AG09309 (cell line): ENCODE measurements at regions not wholly inside any gene's neighbourhood (a gene's known extent, or its start where the extent isn't known, plus 50 kb on each side); places are given as distances from the start of the nearest gene placed in this dataset.
"Not testable (repeated sequence)": the region's sequence is repeated elsewhere in the genome, so short reads cannot be mapped to it uniquely, and the experiment has no call there.

Source experiments
- DNase-seq: peaks from one replicate; pipeline ENCODE4 v3.0.0-alpha.2; 2010; ENCODE audit warnings: low read depth
- H3K4me3 ChIP-seq: 2 replicates; pipeline ENCODE4 v1.5.1; 2011; ENCODE audit warnings: mild to moderate bottlenecking, low read depth, low read length, moderate library complexity; ENCODE audit not compliant: control insufficient read depth
- CTCF ChIP-seq: IDR thresholded peaks from 2 replicates; pipeline ENCODE4 v1.5.1; 2011; ENCODE audit warnings: mild to moderate bottlenecking, low read depth, low read length, inconsistent platforms; ENCODE audit not compliant: insufficient read depth, control insufficient read depth; ENCODE audit errors: missing control alignments

DNA sequence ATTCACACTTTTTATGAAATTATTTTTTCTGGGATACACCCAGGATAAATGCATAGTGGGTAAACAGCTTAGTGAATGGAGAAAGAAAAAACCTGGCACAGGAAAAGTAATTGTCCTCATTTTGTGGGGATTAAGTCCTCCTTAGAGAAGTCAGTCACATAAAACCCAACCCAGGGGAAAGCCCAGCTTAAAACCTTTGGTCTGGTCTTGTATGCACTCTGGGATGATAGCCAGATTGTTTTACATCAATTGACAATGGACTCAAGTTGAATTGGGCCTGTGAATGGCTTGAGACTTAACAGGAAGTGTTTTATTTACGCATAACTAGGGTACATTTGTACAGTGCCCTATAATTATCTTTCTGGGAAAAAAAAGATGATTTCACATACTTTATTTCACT lies 561.3 kb upstream of the GRIA3 start:
- no peak overlapping the region for H3K4me3 ChIP-seq
- no peak for TF ChIP-seq CTCF
- DNase-seq, result no peak

DNA sequence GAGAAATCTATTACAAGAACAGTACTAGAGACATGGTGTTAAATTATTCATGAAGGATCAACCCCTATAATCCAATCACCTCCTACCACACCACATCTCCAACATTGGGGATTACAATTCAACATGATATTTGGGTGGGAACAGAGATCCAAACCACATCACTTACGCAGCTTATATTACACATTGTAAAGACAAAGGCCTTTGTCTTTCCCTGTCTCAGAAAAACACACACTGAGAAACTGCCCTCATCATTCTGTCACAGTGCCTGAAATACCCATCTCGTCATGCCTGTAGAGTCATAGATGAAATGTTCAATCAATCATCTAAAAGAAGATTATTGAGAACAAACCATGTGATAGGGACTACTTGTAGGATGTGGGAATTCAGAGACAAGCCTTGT lies 558.8 kb upstream of the GRIA3 start:
- no peak for TF ChIP-seq CTCF
- DNase-seq, result no peak

GRCh38 chrX:122625821-122626220 lies 558.3 kb upstream of the GRIA3 start:
- no peak overlapping the region for H3K4me3 ChIP-seq
- TF ChIP-seq CTCF, result no peak
- peak; percentile 46 for DNase-seq

More for the DNA sequence above, 558.8 kb upstream of the GRIA3 start:
- H3K4me3 ChIP-seq, result no peak overlapping the region

DNA sequence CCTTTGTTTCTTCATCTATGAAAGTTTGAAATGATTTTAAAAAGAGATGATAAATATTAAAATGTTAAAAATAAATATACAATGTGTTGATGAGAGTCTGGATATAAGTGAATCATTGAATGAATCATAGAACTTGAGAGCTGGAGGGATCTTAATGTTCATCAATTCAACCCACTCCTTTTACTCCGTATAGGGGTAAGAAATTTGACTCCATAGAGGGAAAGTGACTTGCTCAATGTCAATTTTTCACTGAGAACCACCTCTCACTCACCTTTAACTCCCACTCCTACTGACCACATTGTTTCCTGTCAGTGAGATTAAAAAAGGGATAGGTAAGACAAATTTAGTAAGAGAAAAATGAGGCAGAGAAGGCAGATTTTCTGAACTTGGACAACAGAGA lies 557.2 kb upstream of the GRIA3 start:
- no peak overlapping the region for H3K4me3 ChIP-seq
- no peak for TF ChIP-seq CTCF
- no peak for DNase-seq

DNA sequence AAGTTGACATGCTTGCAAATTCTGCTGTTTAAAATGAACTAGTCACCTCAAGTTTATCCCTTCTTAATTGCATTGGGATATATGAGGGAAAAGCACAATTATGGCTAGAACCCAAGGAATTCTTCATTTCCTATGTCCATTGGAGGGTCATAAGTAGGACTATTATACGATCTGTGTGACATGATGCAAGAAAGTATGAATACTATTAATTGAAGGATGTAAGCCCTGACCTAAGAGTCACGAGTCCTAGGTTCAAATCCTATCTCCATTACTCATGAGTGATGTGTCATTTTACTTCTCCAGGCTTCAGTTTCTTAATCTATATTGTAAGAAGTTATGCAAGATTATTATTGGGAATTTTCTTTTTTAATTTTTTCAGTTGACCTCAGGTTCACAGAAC lies 542.9 kb upstream of the GRIA3 start:
- no peak for TF ChIP-seq CTCF
- no peak for DNase-seq
- no peak overlapping the region for H3K4me3 ChIP-seq

DNA sequence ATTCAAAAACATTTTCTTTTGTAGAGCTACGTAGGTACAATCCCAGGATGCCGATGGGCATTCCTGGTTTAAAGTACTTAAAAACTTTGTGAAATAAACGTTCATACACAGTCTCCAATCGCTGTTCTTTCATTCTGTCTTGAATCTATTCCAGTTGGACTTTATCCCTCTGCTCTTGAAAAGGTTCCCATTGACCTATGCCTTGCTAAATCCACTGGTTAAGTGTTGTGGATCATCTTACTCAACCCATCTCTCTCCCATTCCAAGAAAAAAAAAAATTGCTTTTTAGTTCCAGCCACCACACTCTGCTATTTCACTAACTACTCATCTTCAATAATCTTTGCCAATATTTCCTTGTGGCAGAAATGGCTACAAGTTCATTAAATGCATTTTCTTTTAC lies 542.3 kb upstream of the GRIA3 start:
- no peak overlapping the region for H3K4me3 ChIP-seq
- no peak for DNase-seq
- TF ChIP-seq CTCF, result no peak

DNA sequence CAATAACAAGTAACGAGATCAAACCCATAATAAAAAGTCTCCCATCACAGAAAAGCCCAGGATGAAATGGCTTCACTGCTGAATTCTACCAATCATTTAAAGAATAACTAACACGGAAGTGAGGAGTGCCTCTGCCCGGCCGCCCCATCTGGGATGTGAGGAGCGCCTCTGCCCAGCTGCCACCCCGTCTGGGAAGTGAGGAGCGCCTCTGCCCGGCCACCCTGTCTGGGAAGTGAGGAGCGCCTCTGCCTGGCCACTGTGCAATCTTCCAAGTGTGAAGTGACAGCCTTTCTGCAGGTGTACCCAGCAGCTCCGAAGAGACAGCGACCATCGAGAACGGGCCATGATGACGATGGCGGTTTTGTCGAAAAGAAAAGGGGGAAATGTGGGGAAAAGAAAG lies 528.8 kb upstream of the GRIA3 start:
- DNase-seq, H3K4me3 ChIP-seq: not testable (repeated sequence)
